HEK293 (cell line): ENCODE measurements at regions not wholly inside any gene's neighbourhood (a gene's known extent, or its start where the extent isn't known, plus 50 kb on each side); places are given as distances from the start of the nearest gene placed in this dataset.

Source experiments
- CTCF ChIA-PET: fragments of 350-600 bp; formaldehyde crosslinking; extraction: SDS; loops from one replicate; lab custom pipeline; 2021; ENCODE audit warnings: antibody characterized with exemption; lab: Yijun Ruan, JAX
- POLR2A ChIA-PET: fragments of 300-600 bp; formaldehyde crosslinking; extraction: SDS; loops from one replicate; lab custom pipeline; 2020; ENCODE audit warnings: antibody characterized with exemption, inconsistent platforms; lab: Yijun Ruan, JAX
- H3K27ac ChIP-seq: fragments of 200-500 bp; sonication (Bioruptor generic); 2 replicates; pipeline ENCODE4 v1.5.1; 2014; ENCODE audit warnings: low read depth, low read length, control low read depth, inconsistent platforms; ENCODE audit errors: extremely low read depth
- H3K36me3 ChIP-seq, 2 experiments: fragments of 200-500 bp in 1 of 2; sonication (Bioruptor generic) in 1 of 2; 1 replicate in 1 of 2; 2 replicates in 1 of 2; pipeline ENCODE4 v1.5.1; 2014 to 2017; ENCODE audit warnings: inconsistent platforms in 2 of 2, low read length in 2 of 2; ENCODE audit not compliant: control insufficient read depth in 2 of 2, insufficient read depth in 1 of 2
- H3K4me1 ChIP-seq: fragments of 200-500 bp; sonication (Bioruptor generic); 2 replicates; pipeline ENCODE4 v1.5.1; 2014; ENCODE audit warnings: mild to moderate bottlenecking, low read length, inconsistent platforms; ENCODE audit not compliant: control insufficient read depth, insufficient read depth
- H3K4me3 ChIP-seq: 2 replicates; pipeline ENCODE4 v1.5.1; 2011; ENCODE audit warnings: low read depth, mild to moderate bottlenecking, control low read depth, low read length, moderate library complexity
- H3K9me3 ChIP-seq: fragments of 200-500 bp; sonication (Bioruptor generic); 2 replicates; pipeline ENCODE4 v1.5.1; 2014; ENCODE audit warnings: low read depth, low read length, inconsistent platforms; ENCODE audit not compliant: control insufficient read depth, insufficient read depth
- HOXD13 ChIP-seq: sonication (generic); formaldehyde crosslinking; IDR thresholded peaks from 2 replicates; pipeline ENCODE4 v1.8.0; 2022; ENCODE audit warnings: missing genetic modification reagents, borderline replicate concordance
- PRDM4 ChIP-seq: fragments of 450-650 bp; formaldehyde crosslinking; IDR thresholded peaks from 2 replicates; pipeline ENCODE4 v1.5.1; 2017; ENCODE audit warnings: missing biosample characterization, missing genetic modification characterization
- SCRT1 ChIP-seq: fragments of 450-650 bp; formaldehyde crosslinking; IDR thresholded peaks from 2 replicates; pipeline ENCODE4 v1.5.1; 2016; ENCODE audit warnings: missing biosample characterization, missing genetic modification characterization, borderline replicate concordance
- ZBTB20 ChIP-seq: fragments of 450-650 bp; formaldehyde crosslinking; IDR thresholded peaks from 2 replicates; pipeline ENCODE4 v1.5.1; 2016; ENCODE audit warnings: missing biosample characterization, missing genetic modification characterization
- ZBTB26 ChIP-seq: fragments of 450-650 bp; formaldehyde crosslinking; optimal IDR thresholded peaks from 2 replicates; pipeline ENCODE3; 2016; ENCODE audit warnings: missing biosample characterization, mild to moderate bottlenecking, missing genetic modification characterization
- ZNF132 ChIP-seq: fragments of 450-650 bp; formaldehyde crosslinking; IDR thresholded peaks from 2 replicates; pipeline ENCODE4 v1.5.1; 2017; ENCODE audit warnings: missing biosample characterization, missing genetic modification characterization, borderline replicate concordance
- ZNF174 ChIP-seq: fragments of 450-650 bp; formaldehyde crosslinking; IDR thresholded peaks from 2 replicates; pipeline ENCODE4 v1.5.0; 2017; ENCODE audit warnings: missing biosample characterization, mild to moderate bottlenecking, missing genetic modification characterization
- ZNF19 ChIP-seq: fragments of 450-650 bp; formaldehyde crosslinking; IDR thresholded peaks from 2 replicates; pipeline ENCODE4; 2016; ENCODE audit warnings: missing biosample characterization, missing genetic modification characterization, low read depth
- ZNF292 ChIP-seq: fragments of 450-650 bp; formaldehyde crosslinking; IDR thresholded peaks from 2 replicates; pipeline ENCODE4 v1.5.1; 2016; ENCODE audit warnings: low read depth, missing biosample characterization, missing genetic modification characterization, borderline replicate concordance
- ZNF513 ChIP-seq: fragments of 450-650 bp; IDR thresholded peaks from 2 replicates; pipeline ENCODE4 v1.5.1; 2018; ENCODE audit warnings: missing biosample characterization, missing genetic modification characterization
- ZNF549 ChIP-seq: fragments of 450-650 bp; IDR thresholded peaks from 2 replicates; pipeline ENCODE4 v1.5.1; 2018; ENCODE audit warnings: missing biosample characterization, missing genetic modification characterization, mild to moderate bottlenecking, inconsistent platforms, moderate library complexity
- ZNF558 ChIP-seq: fragments of 450-650 bp; formaldehyde crosslinking; IDR thresholded peaks from 2 replicates; pipeline ENCODE4 v1.5.1; 2016; ENCODE audit warnings: missing biosample characterization, missing genetic modification characterization
- ZNF623 ChIP-seq: fragments of 450-650 bp; formaldehyde crosslinking; IDR thresholded peaks from 2 replicates; pipeline ENCODE4 v1.5.1; 2016; ENCODE audit warnings: missing biosample characterization, missing genetic modification characterization
- ZSCAN23 ChIP-seq: fragments of 450-650 bp; formaldehyde crosslinking; IDR thresholded peaks from 2 replicates; pipeline ENCODE4 v1.5.1; 2016; ENCODE audit warnings: missing biosample characterization, missing genetic modification characterization
- ZXDB ChIP-seq: fragments of 450-650 bp; formaldehyde crosslinking; IDR thresholded peaks from 2 replicates; pipeline ENCODE4 v1.5.1; 2016; ENCODE audit warnings: missing biosample characterization, missing genetic modification characterization
- TF ChIP-seq, protein P1 (sequence below): fragments of 450-650 bp; IDR thresholded peaks from 2 replicates; pipeline ENCODE4 v1.5.1; 2018; ENCODE audit warnings: missing biosample characterization, mild to moderate bottlenecking, missing genetic modification characterization
- TF ChIP-seq, protein P2 (sequence below): fragments of 450-650 bp; formaldehyde crosslinking; IDR thresholded peaks from 2 replicates; pipeline ENCODE4 v1.5.1; 2016; ENCODE audit warnings: missing biosample characterization, missing genetic modification characterization
- TF ChIP-seq, protein P3 (sequence below): fragments of 450-650 bp; formaldehyde crosslinking; IDR thresholded peaks from 2 replicates; pipeline ENCODE4 v1.5.1; 2016; ENCODE audit warnings: missing biosample characterization, missing genetic modification characterization
- TF ChIP-seq, protein P4 (sequence below): fragments of 450-650 bp; formaldehyde crosslinking; IDR thresholded peaks from 2 replicates; pipeline ENCODE4 v1.5.1; 2016; ENCODE audit warnings: missing biosample characterization, missing genetic modification characterization

DNA sequence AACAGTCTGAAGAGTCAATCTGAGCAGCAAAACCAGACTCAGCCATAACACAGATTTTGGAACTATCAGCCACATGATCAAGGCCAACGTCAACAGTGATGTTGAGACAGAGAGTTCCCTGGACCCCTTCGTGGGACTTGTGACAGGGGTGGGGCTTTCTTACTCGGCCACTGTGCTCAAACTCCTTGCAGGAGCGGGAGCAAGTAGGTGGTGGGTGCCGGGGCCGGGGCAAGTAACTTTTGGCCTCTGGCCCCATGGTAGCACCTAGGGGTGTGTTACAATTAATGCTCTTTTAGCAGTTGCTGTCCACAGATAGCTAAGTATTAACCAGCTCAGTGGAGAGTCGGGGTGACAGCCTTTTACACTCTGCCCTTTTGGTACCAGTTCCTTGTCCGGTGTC lies 384.4 kb downstream of the NUAK1 start:
- Histone ChIP-seq H3K27ac (no peak overlapping the region), H3K9me3 (no peaks in the 10 kb centered on the region), H3K4me1 (no peaks in the 10 kb centered on the region), H3K4me3 (no peak overlapping the region), H3K36me3 (no peaks in the 10 kb centered on the region)
- TF ChIP-seq, protein P1, sequence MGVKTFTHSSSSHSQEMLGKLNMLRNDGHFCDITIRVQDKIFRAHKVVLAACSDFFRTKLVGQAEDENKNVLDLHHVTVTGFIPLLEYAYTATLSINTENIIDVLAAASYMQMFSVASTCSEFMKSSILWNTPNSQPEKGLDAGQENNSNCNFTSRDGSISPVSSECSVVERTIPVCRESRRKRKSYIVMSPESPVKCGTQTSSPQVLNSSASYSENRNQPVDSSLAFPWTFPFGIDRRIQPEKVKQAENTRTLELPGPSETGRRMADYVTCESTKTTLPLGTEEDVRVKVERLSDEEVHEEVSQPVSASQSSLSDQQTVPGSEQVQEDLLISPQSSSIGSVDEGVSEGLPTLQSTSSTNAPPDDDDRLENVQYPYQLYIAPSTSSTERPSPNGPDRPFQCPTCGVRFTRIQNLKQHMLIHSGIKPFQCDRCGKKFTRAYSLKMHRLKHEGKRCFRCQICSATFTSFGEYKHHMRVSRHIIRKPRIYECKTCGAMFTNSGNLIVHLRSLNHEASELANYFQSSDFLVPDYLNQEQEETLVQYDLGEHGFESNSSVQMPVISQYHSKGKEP (tag by site-specific recombination), result no peak
- TF ChIP-seq ZBTB20 (tag by site-specific recombination), result no peak
- TF ChIP-seq ZNF558, result no peak
- TF ChIP-seq SCRT1 (tag by site-specific recombination), result no peak
- no peak for TF ChIP-seq HOXD13 (CRISPR knock-in tag)
- TF ChIP-seq ZNF549, result no peak
- TF ChIP-seq ZNF513 (tag by site-specific recombination), result no peak
- TF ChIP-seq ZNF623 (tag by site-specific recombination), result no peak
- no peak for TF ChIP-seq ZNF19 (tag by site-specific recombination)
- TF ChIP-seq, protein P2, sequence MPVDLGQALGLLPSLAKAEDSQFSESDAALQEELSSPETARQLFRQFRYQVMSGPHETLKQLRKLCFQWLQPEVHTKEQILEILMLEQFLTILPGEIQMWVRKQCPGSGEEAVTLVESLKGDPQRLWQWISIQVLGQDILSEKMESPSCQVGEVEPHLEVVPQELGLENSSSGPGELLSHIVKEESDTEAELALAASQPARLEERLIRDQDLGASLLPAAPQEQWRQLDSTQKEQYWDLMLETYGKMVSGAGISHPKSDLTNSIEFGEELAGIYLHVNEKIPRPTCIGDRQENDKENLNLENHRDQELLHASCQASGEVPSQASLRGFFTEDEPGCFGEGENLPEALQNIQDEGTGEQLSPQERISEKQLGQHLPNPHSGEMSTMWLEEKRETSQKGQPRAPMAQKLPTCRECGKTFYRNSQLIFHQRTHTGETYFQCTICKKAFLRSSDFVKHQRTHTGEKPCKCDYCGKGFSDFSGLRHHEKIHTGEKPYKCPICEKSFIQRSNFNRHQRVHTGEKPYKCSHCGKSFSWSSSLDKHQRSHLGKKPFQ (tag by site-specific recombination), result no peak
- TF ChIP-seq ZXDB (tag by site-specific recombination), result no peak
- TF ChIP-seq, protein P3, sequence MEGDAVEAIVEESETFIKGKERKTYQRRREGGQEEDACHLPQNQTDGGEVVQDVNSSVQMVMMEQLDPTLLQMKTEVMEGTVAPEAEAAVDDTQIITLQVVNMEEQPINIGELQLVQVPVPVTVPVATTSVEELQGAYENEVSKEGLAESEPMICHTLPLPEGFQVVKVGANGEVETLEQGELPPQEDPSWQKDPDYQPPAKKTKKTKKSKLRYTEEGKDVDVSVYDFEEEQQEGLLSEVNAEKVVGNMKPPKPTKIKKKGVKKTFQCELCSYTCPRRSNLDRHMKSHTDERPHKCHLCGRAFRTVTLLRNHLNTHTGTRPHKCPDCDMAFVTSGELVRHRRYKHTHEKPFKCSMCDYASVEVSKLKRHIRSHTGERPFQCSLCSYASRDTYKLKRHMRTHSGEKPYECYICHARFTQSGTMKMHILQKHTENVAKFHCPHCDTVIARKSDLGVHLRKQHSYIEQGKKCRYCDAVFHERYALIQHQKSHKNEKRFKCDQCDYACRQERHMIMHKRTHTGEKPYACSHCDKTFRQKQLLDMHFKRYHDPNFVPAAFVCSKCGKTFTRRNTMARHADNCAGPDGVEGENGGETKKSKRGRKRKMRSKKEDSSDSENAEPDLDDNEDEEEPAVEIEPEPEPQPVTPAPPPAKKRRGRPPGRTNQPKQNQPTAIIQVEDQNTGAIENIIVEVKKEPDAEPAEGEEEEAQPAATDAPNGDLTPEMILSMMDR (tag by site-specific recombination), result no peak
- ChIA-PET POLR2A (no interaction called here), CTCF (no interaction called here)

GRCh38 chr12:105756961-105757360 lies 381.8 kb downstream of the NUAK1 start:
- Histone ChIP-seq H3K4me3 (no peak overlapping the region), H3K9me3 (no peaks in the 10 kb centered on the region), H3K27ac (no peak overlapping the region), H3K36me3 (no peaks in the 10 kb centered on the region), H3K4me1 (peaks cover 11% of the 10 kb centered on the region)
- POLR2A ChIA-PET, result no interaction called here
- TF ChIP-seq ZBTB26 (tag by site-specific recombination) (no peak), ZNF174 (tag by site-specific recombination) (no peak), ZSCAN23 (tag by site-specific recombination) (no peak)
- CTCF ChIA-PET, result no interaction called here

DNA sequence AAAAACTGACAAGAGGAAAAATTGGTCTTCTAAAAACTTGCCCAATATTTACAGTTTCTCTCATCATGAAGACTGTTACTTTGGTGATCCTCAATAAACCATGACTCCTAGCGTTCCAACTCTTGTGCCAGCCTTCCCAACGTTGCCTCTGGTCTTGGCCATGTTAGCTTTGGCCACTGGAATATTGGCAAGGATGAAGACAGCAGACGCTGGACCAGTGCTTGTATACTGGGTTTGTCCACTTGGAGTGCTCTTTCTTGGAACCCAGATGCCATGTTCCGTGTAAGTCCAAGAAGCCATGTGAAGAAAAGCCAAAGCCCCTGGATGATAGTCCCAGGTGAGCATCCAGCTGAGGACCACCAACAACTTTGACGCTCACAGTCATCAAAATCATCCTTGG lies 379.6 kb downstream of the NUAK1 start:
- Histone ChIP-seq H3K4me3 (no peak overlapping the region), H3K9me3 (no peaks in the 10 kb centered on the region), H3K4me1 (peaks cover 11% of the 10 kb centered on the region), H3K36me3 (no peaks in the 10 kb centered on the region), H3K27ac (no peak overlapping the region)
- ChIA-PET POLR2A (no interaction called here), CTCF (no interaction called here)
- TF ChIP-seq ZNF132 (tag by site-specific recombination) (no peak), PRDM4 (tag by site-specific recombination) (no peak), ZNF292 (tag by site-specific recombination) (no peak)
- TF ChIP-seq, protein P3 (tag by site-specific recombination), result no peak
- TF ChIP-seq, protein P4, sequence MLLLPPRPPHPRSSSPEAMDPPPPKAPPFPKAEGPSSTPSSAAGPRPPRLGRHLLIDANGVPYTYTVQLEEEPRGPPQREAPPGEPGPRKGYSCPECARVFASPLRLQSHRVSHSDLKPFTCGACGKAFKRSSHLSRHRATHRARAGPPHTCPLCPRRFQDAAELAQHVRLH (tag by site-specific recombination), result no peak
